Erythroblast (primary cell): ENCODE measurements at regions not wholly inside any gene's neighbourhood (a gene's known extent, or its start where the extent isn't known, plus 50 kb on each side); places are given as distances from the start of the nearest gene placed in this dataset.

Experiments used
- DNase-seq, 2 experiments: peaks; one replicate each; lab custom pipeline; 2025; lab: John Stamatoyannopoulos, UW
- GATA1 ChIP-seq: IDR thresholded peaks from 2 replicates; pipeline ENCODE4 v1.6.1; 2011; ENCODE audit warnings: low read depth, mild to moderate bottlenecking, control low read depth, low read length, moderate library complexity
- POLR2A ChIP-seq: IDR thresholded peaks from 2 replicates; pipeline ENCODE4 v1.6.1; 2011; ENCODE audit warnings: mild to moderate bottlenecking, low read length

GRCh38 chr13:109465148-109465547 is 321.2 kb downstream of the IRS2 start:
- peak in 1 of 2 experiments; percentile 45 for DNase-seq
- TF ChIP-seq GATA1: no peak
- TF ChIP-seq POLR2A: no peak

GRCh38 chr13:109454167-109454917 is 332.0 kb downstream of the IRS2 start:
- no peak for TF ChIP-seq GATA1
- no peak for DNase-seq

DNA sequence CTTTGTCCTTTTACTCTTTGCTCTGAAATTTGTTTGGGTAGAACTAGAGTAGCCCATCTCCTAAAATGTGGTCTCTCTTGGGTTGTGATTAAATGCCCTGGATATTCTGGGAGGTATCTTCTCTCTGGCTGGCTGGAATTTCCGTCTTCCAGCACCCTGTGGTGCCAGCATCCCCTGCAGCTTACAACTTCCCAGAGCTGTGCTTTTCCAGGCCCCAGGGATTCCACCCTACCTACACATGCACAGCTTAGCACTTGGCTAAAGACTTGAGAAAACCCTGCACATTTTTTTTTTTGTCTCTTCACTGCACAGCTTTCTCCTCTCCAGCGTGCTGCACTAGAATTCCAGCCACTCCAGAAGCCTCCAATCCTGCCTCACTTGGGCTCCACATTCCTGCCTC is 334.7 kb downstream of the IRS2 start:
- no peak for DNase-seq

GRCh38 chr13:109448629-109449028 is 337.8 kb downstream of the IRS2 start:
- no peak for TF ChIP-seq POLR2A
- no peak for TF ChIP-seq GATA1

More for the DNA sequence above, 334.7 kb downstream of the IRS2 start:
- TF ChIP-seq POLR2A (no peak), GATA1 (no peak)

GRCh38 chr13:109447667-109448066 is 338.7 kb downstream of the IRS2 start:
- TF ChIP-seq POLR2A (no peak), GATA1 (no peak)
- no peak for DNase-seq

More at GRCh38 chr13:109448629-109449028, 337.8 kb downstream of the IRS2 start:
- DNase-seq: no peak

DNA sequence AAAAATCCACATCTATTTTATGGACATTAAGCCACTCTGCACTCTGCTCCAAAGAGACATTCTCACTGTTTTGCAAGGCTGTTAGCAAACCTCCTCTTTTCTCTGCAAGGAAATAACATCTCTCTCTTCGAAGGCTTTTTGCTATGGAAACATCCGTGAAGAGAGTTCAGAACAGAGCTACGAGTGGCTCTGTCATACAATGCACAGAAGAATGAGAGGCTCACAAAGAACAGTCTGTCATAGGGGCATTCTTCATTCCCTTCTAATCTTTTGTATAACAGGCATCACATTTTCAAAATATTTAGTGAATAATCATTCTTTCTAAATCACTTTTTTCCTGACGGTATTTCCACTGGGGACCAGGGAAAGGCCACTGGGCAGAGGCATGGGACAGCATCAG is 346.1 kb downstream of the IRS2 start:
- TF ChIP-seq GATA1: no peak
- TF ChIP-seq POLR2A: no peak
- no peak for DNase-seq

DNA sequence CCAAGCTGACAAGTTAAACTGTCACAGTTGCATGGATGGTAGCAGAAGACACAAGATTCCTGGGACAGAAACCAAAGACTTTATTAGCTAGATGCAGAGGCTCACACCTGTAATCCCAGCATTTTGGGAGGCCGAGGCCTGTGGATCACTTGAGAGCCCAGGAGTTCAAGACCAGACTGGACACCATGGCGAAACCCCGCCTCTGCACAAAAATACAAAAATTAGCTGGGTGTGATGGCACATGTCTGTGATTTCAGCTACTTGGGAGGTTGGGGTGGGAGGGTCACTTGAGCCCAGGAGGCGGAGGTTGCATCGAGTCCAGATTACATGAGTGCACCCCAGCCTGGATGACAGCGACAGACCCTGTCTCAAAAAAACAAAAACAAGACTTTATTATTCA is 346.6 kb downstream of the IRS2 start:
- TF ChIP-seq GATA1: no peak
- TF ChIP-seq POLR2A: no peak
- no peak for DNase-seq

GRCh38 chr13:109436841-109437240 is 349.5 kb downstream of the IRS2 start:
- DNase-seq: no peak
- no peak for TF ChIP-seq POLR2A
- no peak for TF ChIP-seq GATA1

GRCh38 chr13:109436055-109436622 is 350.2 kb downstream of the IRS2 start:
- no peak for DNase-seq
- no peak for TF ChIP-seq GATA1
- no peak for TF ChIP-seq POLR2A

DNA sequence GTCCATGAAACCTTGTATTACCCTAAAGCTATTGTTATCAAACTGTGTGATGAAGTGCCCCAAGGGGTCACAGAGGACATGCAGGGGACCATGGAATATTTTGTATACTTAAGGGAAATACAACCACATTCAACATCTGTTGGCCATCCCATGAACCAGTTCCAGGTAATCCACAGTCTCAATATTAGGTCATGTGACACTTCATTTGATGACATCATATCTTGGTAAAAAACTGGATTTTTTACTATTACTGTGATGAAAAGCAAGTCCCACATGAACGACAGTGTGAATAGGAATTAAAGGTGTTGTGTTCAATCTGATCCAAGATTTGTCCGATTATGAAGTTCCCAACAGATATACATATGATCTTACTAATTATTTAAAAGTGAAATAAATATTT is 355.2 kb downstream of the IRS2 start:
- no peak for DNase-seq
- no peak for TF ChIP-seq GATA1
- TF ChIP-seq POLR2A: no peak

DNA sequence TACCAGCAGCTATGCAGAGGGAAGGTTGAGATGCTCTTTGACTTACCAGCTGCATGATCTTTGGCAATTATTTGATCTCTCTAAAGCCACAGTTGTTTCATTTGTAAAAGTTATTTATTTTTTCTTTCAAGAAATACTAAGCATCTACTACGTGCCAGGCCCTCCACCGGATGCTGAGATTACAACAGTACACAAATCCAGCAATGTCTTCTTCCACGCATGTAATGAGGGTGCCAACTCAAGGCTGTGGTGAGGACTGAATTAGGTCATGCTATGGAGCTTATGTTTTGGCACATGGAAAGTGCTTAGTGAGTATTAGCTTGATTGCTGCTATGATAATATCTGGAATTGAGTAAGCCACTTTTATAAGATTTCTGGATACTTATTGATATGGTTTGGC is 358.2 kb downstream of the IRS2 start:
- no peak for DNase-seq
- TF ChIP-seq POLR2A: no peak
- TF ChIP-seq GATA1: no peak

DNA sequence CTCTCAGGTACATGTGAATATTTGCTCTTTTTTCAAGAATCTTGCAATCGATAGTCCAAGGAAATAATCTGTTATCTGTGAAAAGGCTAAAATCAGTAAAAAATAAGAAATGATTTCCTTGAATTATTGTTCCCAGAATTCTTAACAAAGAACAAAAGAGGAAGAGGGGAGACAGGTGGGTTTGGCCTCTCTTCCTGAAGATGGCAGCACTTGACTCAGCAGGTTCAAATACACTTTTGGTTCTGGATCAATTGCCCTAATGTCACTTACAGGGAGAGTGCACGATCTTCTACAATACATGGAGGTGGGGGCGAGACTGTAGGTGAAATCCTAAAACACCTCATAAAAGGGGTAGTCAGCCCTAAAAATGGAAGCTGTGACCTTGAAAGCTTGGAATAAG is 358.7 kb downstream of the IRS2 start:
- DNase-seq: no peak
- TF ChIP-seq GATA1 (no peak), POLR2A (no peak)

GRCh38 chr13:109427148-109427547 is 359.2 kb downstream of the IRS2 start:
- no peak for TF ChIP-seq POLR2A
- no peak for TF ChIP-seq GATA1
- DNase-seq: no peak

DNA sequence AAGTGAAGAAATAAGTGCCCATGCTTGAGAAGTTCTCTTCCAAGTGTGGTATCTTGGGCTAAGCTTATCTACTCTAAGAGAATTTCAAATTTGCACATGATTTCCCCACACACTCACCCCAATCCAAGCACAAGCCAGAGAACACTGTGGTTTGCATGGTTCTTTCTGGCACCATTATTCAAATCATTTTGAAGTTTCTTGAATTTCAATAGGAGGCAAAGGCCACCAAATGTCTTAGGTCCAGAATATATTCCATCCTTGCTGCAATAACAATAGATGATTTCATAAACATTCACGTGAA is 359.7 kb downstream of the IRS2 start:
- TF ChIP-seq GATA1 (no peak), POLR2A (no peak)

More for the DNA sequence above, 359.7 kb downstream of the IRS2 start:
- no peak for DNase-seq
